Dendritic cell treated with granulocyte-macrophage colony-stimulating factor and Interleukin-4, amounts not matched to agents 40 ng/mL and 50 ng/mL, for 4 days (primary cell): ENCODE measurements at regions not wholly inside any gene's neighbourhood (a gene's known extent, or its start where the extent isn't known, plus 50 kb on each side); places are given as distances from the start of the nearest gene placed in this dataset.
"Not testable (repeated sequence)": the region's sequence is repeated elsewhere in the genome, so short reads cannot be mapped to it uniquely, and the experiment has no call there.

Source experiments
- H3K27ac Mint-ChIP-seq: one replicate; pipeline ENCODE4 v1.8.0; 2022; ENCODE audit warnings: mild to moderate bottlenecking, mixed read lengths
- H3K27me3 Mint-ChIP-seq: one replicate; pipeline ENCODE4 v1.8.0; 2022; ENCODE audit warnings: mild to moderate bottlenecking, mixed read lengths
- H3K36me3 Mint-ChIP-seq: one replicate; pipeline ENCODE4 v1.8.0; 2022; ENCODE audit warnings: low read depth, mixed read lengths
- H3K4me1 Mint-ChIP-seq: one replicate; pipeline ENCODE4 v1.8.0; 2022; ENCODE audit warnings: low read depth, mixed read lengths
- H3K4me3 Mint-ChIP-seq: one replicate; pipeline ENCODE4 v1.8.0; 2022; ENCODE audit warnings: mild to moderate bottlenecking, moderate library complexity, mixed read lengths
- H3K9me3 Mint-ChIP-seq: one replicate; pipeline ENCODE4 v1.8.0; 2022; ENCODE audit warnings: mixed read lengths
- intact Hi-C: fragments of 100-400 bp; cut with micrococcal nuclease; formaldehyde crosslinking; loops from one replicate; pipeline ENCODE4 v1.15.0; 2022

DNA sequence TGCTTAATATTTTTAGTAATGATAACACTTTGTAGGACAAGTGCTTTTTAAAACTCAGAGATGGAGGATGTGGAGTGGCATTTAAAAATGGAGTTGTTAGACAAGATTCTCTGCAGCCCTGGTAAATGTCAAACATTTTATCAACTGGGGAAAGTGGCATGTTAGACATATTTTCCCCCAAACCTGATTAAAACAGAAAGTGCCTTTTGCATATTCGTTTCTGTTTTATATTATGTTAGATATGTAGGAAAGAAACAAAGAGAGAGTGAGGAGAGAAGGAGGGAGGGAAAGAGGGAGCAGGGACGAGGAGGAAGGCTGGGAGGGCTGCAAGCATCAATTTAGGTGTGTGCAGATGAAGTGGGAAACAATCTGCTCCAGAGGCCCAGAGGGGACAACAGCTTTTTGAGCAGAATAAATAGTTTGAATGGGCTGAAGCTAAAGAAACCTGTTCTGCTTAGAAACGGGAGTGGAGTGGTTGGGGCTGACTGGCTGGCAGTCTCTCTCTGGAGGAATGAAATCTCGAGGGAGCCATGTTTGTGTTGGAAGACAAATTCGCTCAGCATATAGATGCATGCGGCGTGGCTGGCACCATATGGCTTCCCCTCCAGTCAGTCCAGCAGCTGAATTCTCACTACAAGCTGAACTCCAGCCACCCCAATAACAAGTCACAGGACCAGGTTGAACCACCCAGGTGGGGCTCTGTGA lies 502.2 kb downstream of the AJAP1 start:
- no peaks in the 10 kb centered on the region for H3K4me1 Mint-ChIP-seq
- H3K4me3 Mint-ChIP-seq, result no peak overlapping the region
- peaks cover 54% of the 10 kb centered on the region for H3K9me3 Mint-ChIP-seq
- no peaks in the 10 kb centered on the region for H3K36me3 Mint-ChIP-seq
- H3K27me3 Mint-ChIP-seq, result no peaks in the 10 kb centered on the region
- H3K27ac Mint-ChIP-seq, result no peak overlapping the region
- intact Hi-C loops, result no loop called here

DNA sequence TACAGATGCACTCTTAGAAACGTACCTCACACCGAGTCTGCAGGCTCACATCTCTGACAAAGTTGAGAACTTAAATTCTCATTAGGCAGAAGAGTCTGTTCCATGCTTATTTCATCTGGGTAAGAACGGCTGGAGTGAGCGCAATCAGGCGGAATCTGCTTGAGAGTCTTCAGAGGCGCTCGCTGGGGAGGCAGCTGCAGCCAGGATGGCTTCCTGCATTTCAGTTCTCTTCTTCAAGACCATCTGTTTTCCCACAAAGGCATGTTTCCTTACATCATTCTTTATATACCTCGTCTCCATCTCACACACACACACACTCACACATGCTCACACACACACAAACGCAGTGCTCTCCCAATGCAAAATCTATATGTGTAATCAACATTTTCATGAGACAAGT lies 497.1 kb downstream of the AJAP1 start:
- Mint-ChIP-seq H3K9me3 (peaks cover 29% of the 10 kb centered on the region), H3K4me1 (no peaks in the 10 kb centered on the region), H3K27me3 (no peaks in the 10 kb centered on the region), H3K36me3 (no peaks in the 10 kb centered on the region), H3K27ac (no peak overlapping the region), H3K4me3 (no peak overlapping the region)
- intact Hi-C loops, result no loop called here

DNA sequence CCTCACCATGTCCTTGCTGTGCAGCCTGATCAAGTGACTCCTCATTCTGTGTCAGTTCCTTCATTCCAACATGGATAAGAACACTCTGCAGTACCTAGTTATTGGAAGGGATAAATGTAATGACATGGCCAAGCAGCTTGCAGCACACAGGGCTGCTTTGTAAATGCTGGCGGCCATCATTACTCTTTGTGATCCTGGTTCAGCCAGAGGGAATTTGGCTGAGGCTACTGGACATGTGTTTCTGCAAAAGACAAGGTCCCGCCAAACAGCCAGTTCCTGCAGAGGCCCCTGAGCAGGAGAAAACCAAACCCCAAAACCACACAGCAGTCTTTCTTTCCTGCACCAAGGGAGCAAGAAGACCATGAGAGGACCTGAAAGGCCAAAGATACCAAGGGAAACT lies 495.8 kb downstream of the AJAP1 start:
- H3K36me3 Mint-ChIP-seq, result no peaks in the 10 kb centered on the region

GRCh38 chr1:5147806-5148205 lies 493.4 kb downstream of the AJAP1 start:
- Mint-ChIP-seq H3K9me3 (no peaks in the 10 kb centered on the region), H3K4me3 (no peak overlapping the region), H3K36me3 (no peaks in the 10 kb centered on the region), H3K4me1 (no peaks in the 10 kb centered on the region), H3K27ac (no peak overlapping the region), H3K27me3 (no peaks in the 10 kb centered on the region)
- intact Hi-C loops, result no loop called here

More for the DNA sequence above, 495.8 kb downstream of the AJAP1 start:
- Mint-ChIP-seq H3K27ac (no peak overlapping the region), H3K27me3 (no peaks in the 10 kb centered on the region), H3K9me3 (peaks cover 15% of the 10 kb centered on the region), H3K4me1 (no peaks in the 10 kb centered on the region), H3K4me3 (no peak overlapping the region)
- intact Hi-C loops, result no loop called here

GRCh38 chr1:5142389-5142788 lies 488.0 kb downstream of the AJAP1 start:
- Mint-ChIP-seq H3K9me3 (no peaks in the 10 kb centered on the region), H3K4me3 (no peak overlapping the region), H3K27ac (no peak overlapping the region), H3K27me3 (no peaks in the 10 kb centered on the region), H3K36me3 (no peaks in the 10 kb centered on the region), H3K4me1 (no peaks in the 10 kb centered on the region)
- intact Hi-C loops, result no loop called here

DNA sequence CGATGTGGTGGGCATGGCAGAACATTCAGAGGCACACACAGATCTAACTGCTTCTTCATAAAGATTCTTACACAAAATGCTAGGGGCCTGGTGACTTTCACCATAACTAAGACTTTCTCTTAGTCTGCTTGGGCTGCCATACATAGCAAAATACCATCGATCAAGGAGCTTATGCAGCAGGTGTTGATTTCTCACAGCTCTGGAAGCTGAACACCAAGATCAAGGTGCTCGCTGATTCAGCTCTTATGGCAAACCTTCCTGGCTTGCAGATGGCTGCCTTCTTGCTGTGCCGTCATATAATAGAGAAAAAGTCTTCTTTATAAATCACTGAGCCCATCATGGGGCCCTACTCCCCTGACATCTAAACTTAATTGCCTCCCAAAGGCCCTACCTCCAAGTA lies 487.3 kb downstream of the AJAP1 start:
- H3K36me3 Mint-ChIP-seq, result no peaks in the 10 kb centered on the region
- no peak overlapping the region for H3K4me3 Mint-ChIP-seq
- no peaks in the 10 kb centered on the region for H3K9me3 Mint-ChIP-seq
- no peak overlapping the region for H3K27ac Mint-ChIP-seq
- intact Hi-C loops, result no loop called here
- H3K27me3 Mint-ChIP-seq, result no peaks in the 10 kb centered on the region
- H3K4me1 Mint-ChIP-seq, result no peaks in the 10 kb centered on the region

- H3K27me3 Mint-ChIP-seq, result no peaks in the 10 kb centered on the region
- H3K4me3 Mint-ChIP-seq, result no peak overlapping the region
- H3K36me3 Mint-ChIP-seq, result no peaks in the 10 kb centered on the region
- no peaks in the 10 kb centered on the region for H3K4me1 Mint-ChIP-seq
- H3K9me3 Mint-ChIP-seq, result no peaks in the 10 kb centered on the region
- intact Hi-C loops, result no loop called here
- H3K27ac Mint-ChIP-seq, result no peak overlapping the region
Measured at GRCh38 chr1:5140962-5141361, 486.6 kb downstream of the AJAP1 start.

DNA sequence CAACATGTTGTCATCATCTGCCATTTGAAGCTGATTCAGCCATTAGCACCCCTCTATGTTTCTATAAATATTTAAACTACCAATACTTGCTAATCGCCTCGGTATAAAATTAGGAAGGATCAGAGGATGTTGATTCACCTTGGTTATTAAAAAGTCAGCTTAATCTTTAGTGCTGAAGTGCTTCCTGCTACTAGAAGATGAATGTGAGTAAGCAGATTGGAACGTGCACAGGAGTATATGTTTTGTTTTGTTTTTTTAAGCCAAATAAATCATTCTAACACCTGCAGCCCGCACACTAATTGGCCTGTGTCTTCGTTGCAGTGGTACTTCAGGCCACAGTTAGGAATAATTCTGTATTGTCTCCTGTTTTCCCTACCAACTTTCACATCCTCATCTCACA lies 485.7 kb downstream of the AJAP1 start:
- intact Hi-C loops, result no loop called here

GRCh38 chr1:5129746-5130355 lies 475.4 kb downstream of the AJAP1 start:
- Mint-ChIP-seq H3K27ac (no peak overlapping the region), H3K9me3 (no peaks in the 10 kb centered on the region), H3K4me3 (no peak overlapping the region), H3K36me3 (no peaks in the 10 kb centered on the region), H3K4me1 (no peaks in the 10 kb centered on the region), H3K27me3 (no peaks in the 10 kb centered on the region)
- intact Hi-C loops, result no loop called here

More for the DNA sequence above, 485.7 kb downstream of the AJAP1 start:
- Mint-ChIP-seq H3K27ac (no peak overlapping the region), H3K4me3 (no peak overlapping the region), H3K4me1 (no peaks in the 10 kb centered on the region), H3K9me3 (no peaks in the 10 kb centered on the region), H3K36me3 (no peaks in the 10 kb centered on the region), H3K27me3 (no peaks in the 10 kb centered on the region)

GRCh38 chr1:5125208-5125607 lies 470.8 kb downstream of the AJAP1 start:
- H3K36me3 Mint-ChIP-seq, result no peaks in the 10 kb centered on the region

GRCh38 chr1:5120559-5120958 lies 466.1 kb downstream of the AJAP1 start:
- no peak overlapping the region for H3K27ac Mint-ChIP-seq
- no peak overlapping the region for H3K4me3 Mint-ChIP-seq
- intact Hi-C loops, result no loop called here
- H3K27me3 Mint-ChIP-seq, result no peaks in the 10 kb centered on the region
- no peaks in the 10 kb centered on the region for H3K36me3 Mint-ChIP-seq
- H3K4me1 Mint-ChIP-seq, result no peaks in the 10 kb centered on the region
- H3K9me3 Mint-ChIP-seq, result peaks cover 13% of the 10 kb centered on the region

More at GRCh38 chr1:5125208-5125607, 470.8 kb downstream of the AJAP1 start:
- Mint-ChIP-seq H3K4me3 (no peak overlapping the region), H3K27me3 (no peaks in the 10 kb centered on the region), H3K9me3 (peaks cover 13% of the 10 kb centered on the region), H3K27ac (no peak overlapping the region), H3K4me1 (no peaks in the 10 kb centered on the region)
- intact Hi-C loops, result no loop called here

- no peak overlapping the region for H3K27ac Mint-ChIP-seq
- no peak overlapping the region for H3K4me3 Mint-ChIP-seq
- peaks cover 12% of the 10 kb centered on the region for H3K9me3 Mint-ChIP-seq
- intact Hi-C loops, result no loop called here
- H3K27me3 Mint-ChIP-seq, result peaks cover 2% of the 10 kb centered on the region
- H3K36me3 Mint-ChIP-seq, result no peaks in the 10 kb centered on the region
- no peaks in the 10 kb centered on the region for H3K4me1 Mint-ChIP-seq
Measured at GRCh38 chr1:5119366-5120234, 465.2 kb downstream of the AJAP1 start.

DNA sequence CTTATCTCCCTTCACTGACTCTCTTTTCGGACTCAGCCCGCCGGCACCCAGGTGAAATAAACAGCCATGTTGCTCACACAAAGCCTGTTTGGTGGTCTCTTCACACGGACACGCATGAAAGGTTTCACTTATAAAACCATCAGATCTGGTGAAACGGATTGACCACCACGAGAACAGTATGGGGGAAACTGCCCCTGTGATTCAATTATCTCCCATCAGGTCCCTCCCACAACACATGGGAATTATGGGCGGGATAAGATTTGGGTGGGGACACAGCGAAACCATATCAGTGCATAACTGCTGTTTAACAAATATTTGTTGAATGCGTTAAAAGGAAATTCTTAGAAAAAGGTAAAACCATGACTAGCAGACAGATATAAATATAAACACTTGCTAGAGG lies 464.4 kb downstream of the AJAP1 start:
- H3K27me3 Mint-ChIP-seq, intact Hi-C loops, H3K27ac Mint-ChIP-seq, H3K4me1 Mint-ChIP-seq, H3K4me3 Mint-ChIP-seq, H3K9me3 Mint-ChIP-seq, H3K36me3 Mint-ChIP-seq: not testable (repeated sequence)

GRCh38 chr1:5118292-5118691 lies 463.9 kb downstream of the AJAP1 start:
- H3K36me3 Mint-ChIP-seq, H3K27ac Mint-ChIP-seq, H3K4me3 Mint-ChIP-seq, H3K9me3 Mint-ChIP-seq, H3K27me3 Mint-ChIP-seq, H3K4me1 Mint-ChIP-seq, intact Hi-C loops: not testable (repeated sequence)
